H9 (cell line): ENCODE measurements at regions not wholly inside any gene's neighbourhood (a gene's known extent, or its start where the extent isn't known, plus 50 kb on each side); places are given as distances from the start of the nearest gene placed in this dataset.

ENCODE experiments used
- DNase-seq: peaks from one replicate; pipeline ENCODE4 v3.0.0-alpha.2; 2017
- H2AFZ ChIP-seq: one replicate; pipeline ENCODE4 v1.6.1; 2013; ENCODE audit warnings: mild to moderate bottlenecking, low read length, control low read depth, moderate library complexity
- H2AK5ac ChIP-seq: 2 replicates; pipeline ENCODE4 v1.6.1; 2013; ENCODE audit warnings: low read length, control low read depth, mixed read lengths; ENCODE audit not compliant: insufficient read length
- H2BK120ac ChIP-seq: one replicate; pipeline ENCODE4 v1.6.1; 2013; ENCODE audit warnings: low read depth, mild to moderate bottlenecking, low read length, control low read depth, inconsistent platforms; ENCODE audit not compliant: poor library complexity, severe bottlenecking
- H2BK12ac ChIP-seq: 2 replicates; pipeline ENCODE4 v1.6.1; 2013; ENCODE audit warnings: low read length, control low read depth, mixed read lengths, low read depth; ENCODE audit not compliant: insufficient read length
- H2BK15ac ChIP-seq: 2 replicates; pipeline ENCODE4 v1.6.1; 2013; ENCODE audit warnings: low read depth, low read length, control low read depth
- H2BK20ac ChIP-seq: one replicate; pipeline ENCODE4 v1.6.1; 2013; ENCODE audit warnings: low read depth, mild to moderate bottlenecking, low read length, control low read depth, inconsistent platforms; ENCODE audit not compliant: poor library complexity, severe bottlenecking
- H2BK5ac ChIP-seq: 2 replicates; pipeline ENCODE4 v1.6.1; 2013; ENCODE audit warnings: low read length, control low read depth, mixed read lengths; ENCODE audit not compliant: insufficient read length
- H3K14ac ChIP-seq: 2 replicates; pipeline ENCODE4 v1.6.1; 2013; ENCODE audit warnings: low read length, control low read depth; ENCODE audit not compliant: insufficient read depth
- H3K18ac ChIP-seq: 2 replicates; pipeline ENCODE4 v1.6.1; 2013; ENCODE audit warnings: low read depth, mild to moderate bottlenecking, mixed read lengths, low read length, control low read depth; ENCODE audit not compliant: insufficient read length
- H3K23ac ChIP-seq: 2 replicates; pipeline ENCODE4 v1.6.1; 2013; ENCODE audit warnings: low read length, control low read depth, mixed read lengths, low read depth; ENCODE audit not compliant: insufficient read length
- H3K23me2 ChIP-seq: 2 replicates; pipeline ENCODE4 v1.6.1; 2013; ENCODE audit warnings: low read depth, mild to moderate bottlenecking, mixed read lengths, low read length, control low read depth; ENCODE audit not compliant: insufficient read length, poor library complexity, severe bottlenecking
- H3K27ac ChIP-seq: 2 replicates; pipeline ENCODE4 v1.5.1; 2013; ENCODE audit warnings: low read length, control low read depth, mixed read lengths, low read depth; ENCODE audit not compliant: insufficient read length
- H3K27me3 ChIP-seq: 2 replicates; pipeline ENCODE4 v1.6.1; 2013; ENCODE audit warnings: low read length, control low read depth, inconsistent platforms; ENCODE audit not compliant: insufficient read depth
- H3K4ac ChIP-seq: 2 replicates; pipeline ENCODE4 v1.6.1; 2013; ENCODE audit warnings: low read depth, mild to moderate bottlenecking, control low read depth, inconsistent platforms, low read length, moderate library complexity
- H3K4me1 ChIP-seq: 2 replicates; pipeline ENCODE4 v1.6.1; 2013; ENCODE audit warnings: low read length, control low read depth, inconsistent platforms; ENCODE audit not compliant: insufficient read depth
- H3K4me2 ChIP-seq: 2 replicates; pipeline ENCODE4 v1.6.1; 2013; ENCODE audit warnings: low read length, control low read depth, mixed read lengths; ENCODE audit not compliant: insufficient read length, insufficient read depth
- H3K56ac ChIP-seq: 2 replicates; pipeline ENCODE4 v1.6.1; 2013; ENCODE audit warnings: low read depth, mild to moderate bottlenecking, mixed read lengths, low read length, control low read depth; ENCODE audit not compliant: insufficient read length
- H3K79me1 ChIP-seq: 2 replicates; pipeline ENCODE4 v1.6.1; 2013; ENCODE audit warnings: low read depth, mild to moderate bottlenecking, moderate library complexity, low read length, control low read depth, inconsistent platforms; ENCODE audit not compliant: insufficient read depth, poor library complexity, severe bottlenecking
- H3K79me2 ChIP-seq: 2 replicates; pipeline ENCODE4 v1.6.1; 2013; ENCODE audit warnings: low read length, control low read depth, inconsistent platforms; ENCODE audit not compliant: insufficient read depth
- H3K9ac ChIP-seq: 2 replicates; pipeline ENCODE4 v1.6.1; 2013; ENCODE audit warnings: low read length, control low read depth, mixed read lengths; ENCODE audit not compliant: insufficient read length; ENCODE audit errors: extremely low read depth
- H3K9me3 ChIP-seq: one replicate; pipeline ENCODE4 v1.6.1; 2013; ENCODE audit warnings: low read depth, low read length, inconsistent platforms; ENCODE audit not compliant: control insufficient read depth
- H3T11ph ChIP-seq: one replicate; pipeline ENCODE4 v1.6.1; 2013; ENCODE audit warnings: mild to moderate bottlenecking, low read length, control low read depth, inconsistent platforms
- H4K20me1 ChIP-seq: one replicate; pipeline ENCODE4 v1.6.1; 2013; ENCODE audit not compliant: control insufficient read depth, insufficient read length, insufficient read depth
- H4K5ac ChIP-seq: 2 replicates; pipeline ENCODE4 v1.6.1; 2013; ENCODE audit warnings: low read depth, mild to moderate bottlenecking, mixed read lengths, low read length, control low read depth; ENCODE audit not compliant: insufficient read length
- H4K8ac ChIP-seq: replicated peaks from 2 replicates; pipeline ENCODE4 v1.6.1; 2013; ENCODE audit warnings: low read length, control low read depth, mixed read lengths, low read depth; ENCODE audit not compliant: insufficient read length
- H4K91ac ChIP-seq: 2 replicates; pipeline ENCODE4 v1.6.1; 2013; ENCODE audit warnings: low read depth, mild to moderate bottlenecking, moderate library complexity, mixed read lengths, low read length, control low read depth; ENCODE audit not compliant: insufficient read length
- H3K27ac Mint-ChIP-seq, 3 experiments: 2 replicates in 2 of 3; 3 replicates in 1 of 3; pipeline ENCODE4 v1.8.0; 2020 to 2021; ENCODE audit warnings: mixed read lengths in 3 of 3, mild to moderate bottlenecking in 1 of 3, moderate library complexity in 1 of 3
- H3K27me3 Mint-ChIP-seq: 2 replicates; pipeline ENCODE4 v1.8.0; 2021; ENCODE audit warnings: low read depth, mild to moderate bottlenecking, moderate library complexity, mixed read lengths
- H3K36me3 Mint-ChIP-seq, 3 experiments: 2 replicates in 2 of 3; 3 replicates in 1 of 3; pipeline ENCODE4 v1.8.0; 2020 to 2021; ENCODE audit warnings: low read depth in 3 of 3, mixed read lengths in 3 of 3; ENCODE audit not compliant: insufficient read depth in 1 of 3
- H3K4me1 Mint-ChIP-seq, 2 experiments: 2 replicates each; pipeline ENCODE4 v1.8.0; 2020; ENCODE audit warnings: mixed read lengths in 2 of 2
- H3K4me3 Mint-ChIP-seq, 2 experiments: 2 replicates in 1 of 2; 3 replicates in 1 of 2; pipeline ENCODE4 v1.8.0; 2020 to 2021; ENCODE audit warnings: mild to moderate bottlenecking in 2 of 2, mixed read lengths in 2 of 2, moderate library complexity in 1 of 2
- H3K9me3 Mint-ChIP-seq, 2 experiments: 2 replicates in 1 of 2; 3 replicates in 1 of 2; pipeline ENCODE4 v1.8.0; 2020; ENCODE audit warnings: mild to moderate bottlenecking in 2 of 2, mixed read lengths in 2 of 2, moderate library complexity in 1 of 2
- CTCF ChIP-seq: fragments of 200-600 bp; sonication (generic); conservative IDR thresholded peaks from 3 replicates; pipeline ENCODE4 v1.8.0; 2021; ENCODE audit warnings: antibody characterized with exemption, mild to moderate bottlenecking
- WGBS: extraction: QIAGEN DNeasy Blood & Tissue Kit; methylation state at CpG from one replicate; pipeline ENCODE4 v1.1.7; 2013; ENCODE audit warnings: missing lambda C conversion rate, low lambda C conversion rate, mixed read lengths; ENCODE audit not compliant: insufficient read length; ENCODE audit errors: extremely low coverage; 5-methylcytosine and 5-hydroxymethylcytosine counted together

- Mint-ChIP-seq H3K36me3 (no peaks in the 10 kb centered on the region), H3K9me3 (no peaks in the 10 kb centered on the region), H3K4me3 (no peak overlapping the region), H3K27me3 (no peaks in the 10 kb centered on the region), H3K4me1 (peaks cover 16 to 18% of the 10 kb centered on the region in 2 experiments), H3K27ac (peak overlapping the region in 1 of 3 experiments; percentile 69; a peak in 2 of 7 replicates)
- Histone ChIP-seq H4K91ac (no peak overlapping the region), H3K56ac (no peak overlapping the region), H3K79me2 (no peaks in the 10 kb centered on the region), H4K8ac (no peak overlapping the region), H3K9ac (no peak overlapping the region), H3K14ac (no peak overlapping the region), H3K4me2 (no peak overlapping the region), H2AFZ (no peak overlapping the region), H2BK12ac (no peak overlapping the region), H4K5ac (no peak overlapping the region), H2BK120ac (no peak overlapping the region), H3K9me3 (no peaks in the 10 kb centered on the region), H2BK20ac (no peak overlapping the region), H3K4me1 (peaks cover 5% of the 10 kb centered on the region; the same call in 1 of the 2 replicates), H3K23ac (no peak overlapping the region), H3K18ac (no peak overlapping the region), H3K27me3 (no peaks in the 10 kb centered on the region), H2AK5ac (no peak overlapping the region), H2BK5ac (no peak overlapping the region), H3K79me1 (no peaks in the 10 kb centered on the region), H3K23me2 (no peaks in the 10 kb centered on the region), H3K27ac (no peak overlapping the region), H3K4ac (no peak overlapping the region), H2BK15ac (no peak overlapping the region), H3T11ph (no peak overlapping the region), H4K20me1 (no peaks in the 10 kb centered on the region)
- no peak for TF ChIP-seq CTCF
- no CpG with 5 or more reads among the region's 3 CpGs for WGBS
- no peak for DNase-seq
Observed at GRCh38 chr3:80234706-80235105, 466.9 kb upstream of the ROBO1 start.
